IMR-90 (cell line): ENCODE measurements at regions not wholly inside any gene's neighbourhood (a gene's known extent, or its start where the extent isn't known, plus 50 kb on each side); places are given as distances from the start of the nearest gene placed in this dataset.
A peak's percentile ranks its signal among the peaks of the same experiment; 100 is the strongest.

Experiments used
- ATAC-seq: fragments of 200-7000 bp; cut with Tn5 transposase; 2 replicates; pipeline ENCODE4 v1.9.1; 2020; ENCODE audit warnings: low read depth, mild to moderate bottlenecking, moderate library complexity
- BruUV-seq: library from RNA; stranded (reverse); fragments of 400-500 nt; replicated peaks from 2 replicates; lab custom pipeline; 2021; lab: Mats Ljungman, UMichigan
- CTCF ChIA-PET: fragments of 300-600 bp; formaldehyde crosslinking; extraction: SDS; loops from one replicate; lab custom pipeline; 2021; ENCODE audit warnings: antibody characterized with exemption; lab: Yijun Ruan, JAX
- POLR2A ChIA-PET: fragments of 300-600 bp; sonication (Branson Sonifier 250); formaldehyde crosslinking; loops from one replicate; lab custom pipeline; 2022; ENCODE audit warnings: antibody characterized with exemption; ENCODE audit not compliant: unreplicated experiment; lab: Charles Lee
- DNase-seq: peaks from one replicate; pipeline ENCODE4 v3.0.0; 2013
- H2AFZ ChIP-seq: replicated peaks from 2 replicates; pipeline ENCODE3; 2013; ENCODE audit warnings: low read length, mild to moderate bottlenecking; ENCODE audit not compliant: poor library complexity
- H2AK5ac ChIP-seq: 2 replicates; pipeline ENCODE4 v1.6.1; 2013; ENCODE audit warnings: low read depth, low read length, inconsistent platforms
- H2AK9ac ChIP-seq: replicated peaks from 2 replicates; pipeline ENCODE3; 2013; ENCODE audit warnings: mild to moderate bottlenecking, low read depth, low read length, moderate library complexity; ENCODE audit not compliant: poor library complexity
- H2BK120ac ChIP-seq: 2 replicates; pipeline ENCODE4 v1.6.1; 2013; ENCODE audit warnings: low read depth, low read length, inconsistent platforms
- H2BK15ac ChIP-seq: 3 replicates; pipeline ENCODE4 v1.6.1; 2013; ENCODE audit warnings: low read depth, low read length, inconsistent platforms
- H2BK20ac ChIP-seq: 2 replicates; pipeline ENCODE4 v1.6.1; 2013; ENCODE audit warnings: low read depth, mild to moderate bottlenecking, inconsistent platforms, low read length, moderate library complexity
- H2BK5ac ChIP-seq: 2 replicates; pipeline ENCODE4 v1.6.1; 2013; ENCODE audit warnings: mild to moderate bottlenecking, low read depth, low read length, inconsistent platforms; ENCODE audit not compliant: poor library complexity, severe bottlenecking
- H3K14ac ChIP-seq: replicated peaks from 2 replicates; pipeline ENCODE4 v1.6.1; 2013; ENCODE audit warnings: low read depth, low read length, inconsistent platforms
- H3K18ac ChIP-seq: 2 replicates; pipeline ENCODE4 v1.6.1; 2013; ENCODE audit warnings: low read depth, low read length, control low read depth
- H3K23ac ChIP-seq: 2 replicates; pipeline ENCODE4 v1.6.1; 2013; ENCODE audit warnings: low read depth, low read length, inconsistent platforms
- H3K27ac ChIP-seq: 2 replicates; pipeline ENCODE4 v1.5.1; 2013; ENCODE audit warnings: mild to moderate bottlenecking, control low read depth, low read length; ENCODE audit not compliant: insufficient read depth
- H3K27me3 ChIP-seq: 2 replicates; pipeline ENCODE4 v1.6.1; 2013; ENCODE audit warnings: low read length; ENCODE audit not compliant: control insufficient read depth, insufficient read depth
- H3K36me3 ChIP-seq: 2 replicates; pipeline ENCODE4 v1.6.1; 2013; ENCODE audit warnings: low read length, mixed read lengths; ENCODE audit not compliant: control insufficient read depth, insufficient read depth
- H3K4ac ChIP-seq: 2 replicates; pipeline ENCODE4 v1.6.1; 2013; ENCODE audit warnings: low read depth, low read length, inconsistent platforms
- H3K4me1 ChIP-seq: 2 replicates; pipeline ENCODE4 v1.6.1; 2013; ENCODE audit warnings: low read length, mixed read lengths; ENCODE audit not compliant: control insufficient read depth, insufficient read depth
- H3K4me2 ChIP-seq: 2 replicates; pipeline ENCODE4 v1.6.1; 2013; ENCODE audit warnings: low read depth, mild to moderate bottlenecking, control low read depth, low read length, moderate library complexity
- H3K4me3 ChIP-seq: 2 replicates; pipeline ENCODE4 v1.5.1; 2013; ENCODE audit warnings: low read depth, mild to moderate bottlenecking, control low read depth, low read length, moderate library complexity; ENCODE audit not compliant: insufficient read depth
- H3K56ac ChIP-seq: 2 replicates; pipeline ENCODE4 v1.6.1; 2013; ENCODE audit warnings: low read length, inconsistent platforms; ENCODE audit not compliant: insufficient read depth; ENCODE audit errors: extremely low read depth
- H3K79me1 ChIP-seq, 2 experiments: 2 replicates each; pipeline ENCODE4 v1.6.1; 2013; ENCODE audit warnings: low read length in 2 of 2, inconsistent platforms in 1 of 2, low read depth in 1 of 2
- H3K9ac ChIP-seq: 2 replicates; pipeline ENCODE4 v1.6.1; 2013; ENCODE audit warnings: low read depth, low read length, control low read depth
- H3K9me1 ChIP-seq: 2 replicates; pipeline ENCODE4 v1.6.1; 2013; ENCODE audit warnings: low read length, inconsistent platforms; ENCODE audit not compliant: insufficient read depth
- H3K9me3 ChIP-seq: 2 replicates; pipeline ENCODE4 v1.6.1; 2013; ENCODE audit warnings: low read length; ENCODE audit not compliant: control insufficient read depth, insufficient read depth
- H4K20me1 ChIP-seq: 2 replicates; pipeline ENCODE4 v1.6.1; 2013; ENCODE audit warnings: low read length, inconsistent platforms; ENCODE audit not compliant: insufficient read depth
- H4K5ac ChIP-seq: 2 replicates; pipeline ENCODE4 v1.6.1; 2013; ENCODE audit warnings: mild to moderate bottlenecking, low read depth, low read length, control low read depth
- H4K8ac ChIP-seq, 2 experiments: 2 replicates each; pipeline ENCODE4 v1.6.1; 2013; ENCODE audit warnings: low read depth in 2 of 2, low read length in 2 of 2, control low read depth in 1 of 2, inconsistent platforms in 1 of 2
- H4K91ac ChIP-seq: 2 replicates; pipeline ENCODE4 v1.6.1; 2013; ENCODE audit warnings: low read depth, low read length, inconsistent platforms; ENCODE audit not compliant: insufficient read depth
- CEBPB ChIP-seq: IDR thresholded peaks from 2 replicates; pipeline ENCODE4 v1.6.1; 2012; ENCODE audit warnings: low read depth, low read length, improper control_type of control experiment
- CHD1 ChIP-seq: IDR thresholded peaks from 2 replicates; pipeline ENCODE4 v1.6.1; 2012; ENCODE audit warnings: low read depth, low read length, improper control_type of control experiment
- FOS ChIP-seq: fragments of 150-350 bp; IDR thresholded peaks from 2 replicates; pipeline ENCODE4 v1.6.1; 2016; ENCODE audit warnings: low read depth, low read length
- NFE2L2 ChIP-seq: fragments of 150-350 bp; IDR thresholded peaks from 2 replicates; pipeline ENCODE4 v1.6.1; 2016; ENCODE audit warnings: low read depth, mild to moderate bottlenecking, low read length
- RFX5 ChIP-seq: IDR thresholded peaks from 2 replicates; pipeline ENCODE4 v1.8.0; 2012; ENCODE audit warnings: low read depth, mild to moderate bottlenecking, low read length, moderate library complexity
- SMC3 ChIP-seq: fragments of 150-350 bp; IDR thresholded peaks from 2 replicates; pipeline ENCODE4 v1.6.1; 2016; ENCODE audit warnings: low read depth, mild to moderate bottlenecking, antibody characterized with exemption, low read length, moderate library complexity
- WGBS, 2 experiments: methylation state at CpG; one replicate each; pipeline versions ENCODE4 v1.1.5 to v1.1.7; 2013; ENCODE audit warnings: missing lambda C conversion rate in 2 of 2; ENCODE audit not compliant: insufficient read length in 1 of 2; ENCODE audit errors: extremely low coverage in 2 of 2; 5-methylcytosine and 5-hydroxymethylcytosine counted together
- dilution Hi-C: fragments of 300-500 bp; cut with HindIII; formaldehyde crosslinking; loops from one replicate; pipeline ENCODE4 v1.14.3; 2018; ENCODE audit warnings: low sequenced_read_pairs; ENCODE audit not compliant: unreplicated experiment
- in situ Hi-C: fragments of 300-500 bp; cut with MboI; formaldehyde crosslinking; loops from 3 replicates; pipeline ENCODE4 v1.14.3; 2019; ENCODE audit warnings: low sequenced_read_pairs, inconsistent platforms, mixed read lengths
- intact Hi-C: fragments of 100-400 bp; cut with micrococcal nuclease; formaldehyde crosslinking; loops from 2 replicates; pipeline ENCODE4 v1.10.0; 2022
- TF ChIP-seq, protein P1 (sequence below): fragments of 150-350 bp; IDR thresholded peaks from 2 replicates; pipeline ENCODE4 v1.6.1; 2017; ENCODE audit warnings: mild to moderate bottlenecking, antibody characterized with exemption, low read length, low read depth
- TF ChIP-seq, protein P2 (sequence below): fragments of 150-350 bp; IDR thresholded peaks from 2 replicates; pipeline ENCODE4 v1.6.1; 2016; ENCODE audit warnings: low read depth, mild to moderate bottlenecking, low read length, moderate library complexity, borderline replicate concordance
- TF ChIP-seq, protein P3 (sequence below): conservative IDR thresholded peaks from 2 replicates; pipeline ENCODE4 v1.5.1; 2012; ENCODE audit warnings: mild to moderate bottlenecking, low read depth, low read length, improper control_type of control experiment

DNA sequence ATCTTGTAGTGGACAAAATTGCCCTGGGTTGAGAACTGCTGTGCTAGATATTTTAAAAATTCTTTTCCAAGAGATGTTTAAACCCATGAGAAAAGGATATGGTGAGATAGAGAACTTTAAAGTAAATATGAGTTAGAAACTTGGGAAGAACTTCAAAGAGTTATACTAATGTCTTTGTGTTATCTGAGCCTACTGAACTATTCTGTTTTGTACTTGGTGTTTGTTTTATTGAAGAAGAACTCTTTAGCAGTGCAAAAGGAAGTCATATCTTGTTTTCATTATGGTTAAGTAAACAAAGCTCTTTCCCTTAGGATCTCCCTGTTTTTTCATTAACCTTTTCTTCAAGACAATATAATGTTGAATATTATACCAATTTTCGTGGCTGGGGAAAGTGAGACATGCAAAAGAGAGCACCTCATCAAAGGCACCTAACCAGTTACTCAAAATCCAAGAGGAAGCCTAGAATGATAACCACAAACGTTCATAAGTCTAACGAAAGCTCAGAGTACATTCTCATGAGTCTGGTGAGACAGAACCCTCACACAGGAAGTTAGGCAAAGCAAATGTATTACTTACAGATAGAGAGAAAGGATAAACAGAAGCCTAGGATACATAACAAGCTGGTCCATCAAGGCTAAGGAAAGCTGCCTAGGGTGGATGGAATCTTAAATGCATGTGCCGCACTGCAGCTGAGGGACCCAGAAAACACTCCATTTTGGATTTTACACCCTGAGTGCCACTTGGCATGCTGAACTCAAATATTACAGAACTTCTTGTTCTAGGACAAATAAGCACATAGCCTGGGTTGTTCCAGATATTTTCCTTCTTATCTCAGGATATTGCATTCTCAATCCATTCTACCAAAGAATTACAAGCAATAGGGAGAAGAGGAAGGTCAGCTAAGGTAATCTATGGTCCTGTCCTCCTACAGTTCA, 112.5 kb upstream of the ANO3 start:
- Histone ChIP-seq H3K4me1 (0 out of 2 replicates have a peak, but pooled peaks cover 2% of the 10 kb centered on the region), H4K8ac (peak overlapping the region in 1 of 2 experiments; percentile 35; a peak in 1 of 4 replicates), H3K79me1 (no peaks in the 10 kb centered on the region), H2AFZ (no peak overlapping the region), H3K4me2 (peak overlapping the region; percentile 71; the same call in 1 of the 2 replicates), H2BK20ac (peak overlapping the region; percentile 51), H3K27ac (peak overlapping the region; percentile 49; the same call in 1 of the 2 replicates), H4K5ac (peak overlapping the region; percentile 82; the same call in 1 of the 2 replicates), H2AK5ac (0 out of 2 replicates have a peak overlapping the region, but pooled peaks have one; percentile 59), H4K20me1 (no peaks in the 10 kb centered on the region), H3K9me1 (no peaks in the 10 kb centered on the region; the same call in 1 of the 2 replicates), H3K56ac (peak overlapping the region; percentile 47), H3K36me3 (no peaks in the 10 kb centered on the region), H2AK9ac (no peak overlapping the region), H4K91ac (no peak overlapping the region), H3K4me3 (no peak overlapping the region), H2BK15ac (peak overlapping the region; percentile 31; the same call in 1 of the 3 replicates), H3K9me3 (no peaks in the 10 kb centered on the region), H3K9ac (no peak overlapping the region), H3K14ac (peak overlapping the region; percentile 7; the same call in 1 of the 2 replicates), H3K23ac (peak overlapping the region; percentile 2; the same call in 1 of the 2 replicates), H3K27me3 (no peaks in the 10 kb centered on the region), H2BK5ac (peak overlapping the region; percentile 86), H3K18ac (peak overlapping the region; percentile 37), H2BK120ac (peak overlapping the region; percentile 75; the same call in 1 of the 2 replicates), H3K4ac (peak overlapping the region; percentile 30; the same call in 1 of the 2 replicates)
- peak; percentile 54 for DNase-seq
- ATAC-seq: peak; percentile 80
- ChIA-PET CTCF (interaction anchor here (1.9 kb wide), 1 partner anchor 238 kb away, joined by 7 read pairs; no protein-coding TSS in a partner anchor), POLR2A (interaction anchor here (0.6 to 1.0 kb wide), 2 partner anchors 9 to 1080 kb away, joined by 3 read pairs; no protein-coding TSS in a partner anchor)
- in situ Hi-C loops: loop anchor here (5.0 to 25.0 kb wide), 2 partner anchors 237 to 1707 kb away; no protein-coding TSS in a partner anchor
- dilution Hi-C loops: no loop called here
- WGBS, 2 experiments: no CpG with 5 or more reads among the region's 4 CpGs
- TF ChIP-seq NFE2L2 (no peak), CEBPB (no peak), SMC3 (no peak), FOS (no peak), CHD1 (no peak), RFX5 (no peak)
- TF ChIP-seq, protein P1, sequence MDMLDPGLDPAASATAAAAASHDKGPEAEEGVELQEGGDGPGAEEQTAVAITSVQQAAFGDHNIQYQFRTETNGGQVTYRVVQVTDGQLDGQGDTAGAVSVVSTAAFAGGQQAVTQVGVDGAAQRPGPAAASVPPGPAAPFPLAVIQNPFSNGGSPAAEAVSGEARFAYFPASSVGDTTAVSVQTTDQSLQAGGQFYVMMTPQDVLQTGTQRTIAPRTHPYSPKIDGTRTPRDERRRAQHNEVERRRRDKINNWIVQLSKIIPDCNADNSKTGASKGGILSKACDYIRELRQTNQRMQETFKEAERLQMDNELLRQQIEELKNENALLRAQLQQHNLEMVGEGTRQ: no peak
- TF ChIP-seq, protein P2, sequence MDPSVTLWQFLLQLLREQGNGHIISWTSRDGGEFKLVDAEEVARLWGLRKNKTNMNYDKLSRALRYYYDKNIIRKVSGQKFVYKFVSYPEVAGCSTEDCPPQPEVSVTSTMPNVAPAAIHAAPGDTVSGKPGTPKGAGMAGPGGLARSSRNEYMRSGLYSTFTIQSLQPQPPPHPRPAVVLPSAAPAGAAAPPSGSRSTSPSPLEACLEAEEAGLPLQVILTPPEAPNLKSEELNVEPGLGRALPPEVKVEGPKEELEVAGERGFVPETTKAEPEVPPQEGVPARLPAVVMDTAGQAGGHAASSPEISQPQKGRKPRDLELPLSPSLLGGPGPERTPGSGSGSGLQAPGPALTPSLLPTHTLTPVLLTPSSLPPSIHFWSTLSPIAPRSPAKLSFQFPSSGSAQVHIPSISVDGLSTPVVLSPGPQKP: no peak
- TF ChIP-seq, protein P3, sequence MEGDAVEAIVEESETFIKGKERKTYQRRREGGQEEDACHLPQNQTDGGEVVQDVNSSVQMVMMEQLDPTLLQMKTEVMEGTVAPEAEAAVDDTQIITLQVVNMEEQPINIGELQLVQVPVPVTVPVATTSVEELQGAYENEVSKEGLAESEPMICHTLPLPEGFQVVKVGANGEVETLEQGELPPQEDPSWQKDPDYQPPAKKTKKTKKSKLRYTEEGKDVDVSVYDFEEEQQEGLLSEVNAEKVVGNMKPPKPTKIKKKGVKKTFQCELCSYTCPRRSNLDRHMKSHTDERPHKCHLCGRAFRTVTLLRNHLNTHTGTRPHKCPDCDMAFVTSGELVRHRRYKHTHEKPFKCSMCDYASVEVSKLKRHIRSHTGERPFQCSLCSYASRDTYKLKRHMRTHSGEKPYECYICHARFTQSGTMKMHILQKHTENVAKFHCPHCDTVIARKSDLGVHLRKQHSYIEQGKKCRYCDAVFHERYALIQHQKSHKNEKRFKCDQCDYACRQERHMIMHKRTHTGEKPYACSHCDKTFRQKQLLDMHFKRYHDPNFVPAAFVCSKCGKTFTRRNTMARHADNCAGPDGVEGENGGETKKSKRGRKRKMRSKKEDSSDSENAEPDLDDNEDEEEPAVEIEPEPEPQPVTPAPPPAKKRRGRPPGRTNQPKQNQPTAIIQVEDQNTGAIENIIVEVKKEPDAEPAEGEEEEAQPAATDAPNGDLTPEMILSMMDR: no peak
- intact Hi-C loops: loop anchor here (2.0 to 10.0 kb wide), 5 partner anchors 75 to 1825 kb away; no protein-coding TSS in a partner anchor
- no TSS peak for BruUV-seq
